CD8-positive, alpha-beta memory T cell (primary cell): ENCODE measurements at regions not wholly inside any gene's neighbourhood (a gene's known extent, or its start where the extent isn't known, plus 50 kb on each side); places are given as distances from the start of the nearest gene placed in this dataset.

Experiments used
- CTCF ChIA-PET: fragments of 350-600 bp; sonication (Branson Sonifier 250); formaldehyde crosslinking; loops from one replicate; lab custom pipeline; 2021; ENCODE audit warnings: antibody characterized with exemption; lab: Charles Lee
- POLR2A ChIA-PET: fragments of 350-600 bp; sonication (Branson Sonifier 250); formaldehyde crosslinking; loops from one replicate; lab custom pipeline; 2021; ENCODE audit warnings: antibody characterized with exemption; lab: Charles Lee
- DNase-seq, 5 donors: peaks; one replicate each; pipeline versions ENCODE4 v3.0.0 to v3.0.0-alpha.2; 2020 to 2022; ENCODE audit warnings: mixed read lengths in 1 of 5
- H3K27ac ChIP-seq: one replicate; pipeline ENCODE4 v1.7.0; 2013; ENCODE audit warnings: low read depth, mild to moderate bottlenecking, low read length, moderate library complexity
- H3K27me3 ChIP-seq: 2 replicates; pipeline ENCODE4 v1.7.0; 2013; ENCODE audit warnings: low read length, mild to moderate bottlenecking; ENCODE audit not compliant: insufficient read depth, poor library complexity, severe bottlenecking
- H3K36me3 ChIP-seq: 2 replicates; pipeline ENCODE4 v1.7.0; 2013; ENCODE audit warnings: mild to moderate bottlenecking, low read length, moderate library complexity; ENCODE audit not compliant: insufficient read depth
- H3K4me1 ChIP-seq: 2 replicates; pipeline ENCODE4 v1.7.0; 2013; ENCODE audit warnings: mild to moderate bottlenecking, low read length, moderate library complexity; ENCODE audit not compliant: insufficient read depth
- H3K4me3 ChIP-seq: 2 replicates; pipeline ENCODE4 v1.7.0; 2013; ENCODE audit warnings: mild to moderate bottlenecking, low read length
- H3K9me3 ChIP-seq: 2 replicates; pipeline ENCODE4 v1.7.0; 2013; ENCODE audit warnings: mild to moderate bottlenecking, low read length
- H3K27ac Mint-ChIP-seq, 8 donors: one replicate each; pipeline ENCODE4 v1.8.0; 2020 to 2021; ENCODE audit warnings: mixed read lengths in 8 of 8, mild to moderate bottlenecking in 6 of 8, inconsistent platforms in 3 of 8, moderate library complexity in 3 of 8
- H3K27me3 Mint-ChIP-seq, 2 donors: one replicate each; pipeline ENCODE4 v1.8.0; 2020 to 2021; ENCODE audit warnings: mixed read lengths in 2 of 2, mild to moderate bottlenecking in 1 of 2, moderate library complexity in 1 of 2
- H3K36me3 Mint-ChIP-seq, 3 donors: one replicate each; pipeline ENCODE4 v1.8.0; 2020 to 2021; ENCODE audit warnings: mixed read lengths in 3 of 3, inconsistent platforms in 1 of 3, mild to moderate bottlenecking in 1 of 3
- H3K4me1 Mint-ChIP-seq, 3 donors: one replicate each; pipeline ENCODE4 v1.8.0; 2020 to 2021; ENCODE audit warnings: mixed read lengths in 3 of 3, inconsistent platforms in 1 of 3, mild to moderate bottlenecking in 1 of 3
- H3K4me3 Mint-ChIP-seq, 7 donors: one replicate each; pipeline ENCODE4 v1.8.0; 2020 to 2021; ENCODE audit warnings: mixed read lengths in 7 of 7, mild to moderate bottlenecking in 6 of 7, moderate library complexity in 4 of 7, inconsistent platforms in 2 of 7
- H3K9me3 Mint-ChIP-seq, 5 donors: one replicate each; pipeline ENCODE4 v1.8.0; 2020 to 2022; ENCODE audit warnings: mixed read lengths in 5 of 5, mild to moderate bottlenecking in 3 of 5, moderate library complexity in 2 of 5, inconsistent platforms in 1 of 5

DNA sequence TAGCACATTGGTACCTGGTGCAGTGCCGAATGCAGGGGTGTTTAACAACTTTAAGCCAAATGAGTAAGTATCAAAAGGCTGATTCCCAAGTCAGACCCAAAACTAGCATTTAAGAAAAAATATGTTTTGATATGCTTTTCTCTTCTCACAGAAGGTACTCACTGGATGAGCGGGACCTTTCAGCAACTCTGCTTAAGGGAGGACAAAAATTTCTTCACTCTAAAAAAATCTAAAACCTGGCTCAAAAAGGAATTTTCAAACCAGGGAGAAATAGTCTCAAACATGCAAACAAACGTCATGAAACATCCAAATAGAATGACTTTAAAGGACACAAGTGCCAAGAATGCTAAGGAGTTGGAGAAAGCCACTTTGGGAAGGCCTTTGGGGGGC is 962.1 kb downstream of the KCNMA1 start:
- H3K27me3 ChIP-seq, result no peaks in the 10 kb centered on the region
- H3K9me3 Mint-ChIP-seq, result peaks cover 2 to 5% (median 4%) of the 10 kb centered on the region in 5 donors
- no peak for DNase-seq
- H3K36me3 ChIP-seq, result no peaks in the 10 kb centered on the region
- ChIA-PET POLR2A (no interaction called here), CTCF (no interaction called here)
- H3K4me1 ChIP-seq, result no peaks in the 10 kb centered on the region
- H3K9me3 ChIP-seq, result no peaks in the 10 kb centered on the region
- no peak overlapping the region for H3K27ac ChIP-seq
- H3K4me3 Mint-ChIP-seq, result no peak overlapping the region
- H3K4me1 Mint-ChIP-seq, result no peaks in the 10 kb centered on the region
- H3K4me3 ChIP-seq, result no peak overlapping the region
- H3K27ac Mint-ChIP-seq, result no peak overlapping the region
- H3K36me3 Mint-ChIP-seq, result no peaks in the 10 kb centered on the region
- no peaks in the 10 kb centered on the region for H3K27me3 Mint-ChIP-seq

DNA sequence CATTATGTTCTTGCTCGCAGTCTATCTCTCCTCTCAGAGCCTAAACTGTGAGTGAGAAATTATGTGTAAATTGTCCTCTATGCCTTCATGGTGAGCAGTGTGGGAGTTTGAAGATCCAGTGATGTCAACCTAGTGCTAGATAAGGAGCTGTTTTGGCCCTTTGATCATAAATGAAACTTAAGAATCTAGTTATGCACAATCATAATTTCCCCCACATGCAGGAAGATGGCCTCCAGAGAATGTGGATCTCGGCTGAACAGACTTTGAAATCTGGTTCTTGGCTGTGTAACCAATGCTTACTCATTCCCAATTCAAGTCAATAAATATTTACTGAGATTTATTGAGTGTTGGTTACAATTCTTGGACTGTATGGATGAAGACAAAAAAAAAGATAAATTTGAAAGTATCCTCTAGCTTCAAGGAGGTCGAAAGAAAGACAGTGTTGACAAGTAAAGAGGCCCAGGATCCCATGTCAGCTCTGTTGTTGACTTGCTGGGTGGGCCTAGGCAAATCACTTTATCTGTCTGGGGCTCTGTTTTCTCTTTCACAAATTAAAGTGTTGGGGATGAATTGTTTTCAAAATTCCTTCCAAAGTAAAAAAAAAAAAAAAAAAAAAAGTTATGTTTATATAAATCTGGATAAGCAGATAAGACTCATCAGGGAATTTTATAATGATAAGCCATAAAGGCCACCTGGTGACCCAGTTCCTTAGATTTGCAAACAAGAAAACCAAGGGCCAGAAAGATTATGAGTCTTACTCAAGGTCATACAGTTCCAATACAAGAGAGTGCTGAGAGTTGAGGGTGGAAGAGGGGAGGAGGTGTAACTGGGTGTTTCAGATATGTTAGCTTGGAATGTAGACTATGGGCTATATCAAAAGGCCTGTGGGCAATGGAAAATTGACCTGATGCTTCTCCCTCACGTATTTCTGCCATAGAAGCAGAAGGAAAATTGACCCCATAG is 969.9 kb downstream of the KCNMA1 start:
- Mint-ChIP-seq H3K4me3 (no peak overlapping the region), H3K4me1 (no peaks in the 10 kb centered on the region), H3K27ac (no peak overlapping the region), H3K36me3 (no peaks in the 10 kb centered on the region), H3K27me3 (no peaks in the 10 kb centered on the region), H3K9me3 (peaks cover 0 to 21% (median 7%) of the 10 kb centered on the region in 5 donors)
- CTCF ChIA-PET, result no interaction called here
- no peak for DNase-seq
- Histone ChIP-seq H3K36me3 (no peaks in the 10 kb centered on the region), H3K9me3 (no peaks in the 10 kb centered on the region), H3K27me3 (no peaks in the 10 kb centered on the region), H3K4me1 (no peaks in the 10 kb centered on the region), H3K27ac (no peak overlapping the region), H3K4me3 (no peak overlapping the region)
- POLR2A ChIA-PET, result no interaction called here

DNA sequence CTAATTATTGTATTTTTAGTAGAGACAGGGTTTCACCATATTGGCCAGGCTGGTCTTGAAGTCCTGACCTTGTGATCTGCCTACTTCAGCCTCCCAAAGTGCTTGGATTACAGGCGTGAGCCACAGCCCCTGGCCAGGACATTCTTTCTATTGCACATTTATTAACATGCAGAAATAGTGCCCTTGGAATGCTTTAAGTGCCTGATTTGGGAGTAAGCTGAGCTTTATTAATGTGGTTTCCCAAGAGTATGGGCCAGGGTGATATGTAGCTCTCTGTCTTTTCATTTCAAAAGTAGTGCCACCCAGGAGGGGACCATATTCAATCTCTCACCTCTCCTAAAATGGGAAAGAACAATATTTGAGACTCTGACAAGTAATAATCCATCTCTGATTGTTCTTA is 970.7 kb downstream of the KCNMA1 start:
- H3K4me1 ChIP-seq, result no peaks in the 10 kb centered on the region
- peaks cover 0 to 21% (median 7%) of the 10 kb centered on the region in 5 donors for H3K9me3 Mint-ChIP-seq

DNA sequence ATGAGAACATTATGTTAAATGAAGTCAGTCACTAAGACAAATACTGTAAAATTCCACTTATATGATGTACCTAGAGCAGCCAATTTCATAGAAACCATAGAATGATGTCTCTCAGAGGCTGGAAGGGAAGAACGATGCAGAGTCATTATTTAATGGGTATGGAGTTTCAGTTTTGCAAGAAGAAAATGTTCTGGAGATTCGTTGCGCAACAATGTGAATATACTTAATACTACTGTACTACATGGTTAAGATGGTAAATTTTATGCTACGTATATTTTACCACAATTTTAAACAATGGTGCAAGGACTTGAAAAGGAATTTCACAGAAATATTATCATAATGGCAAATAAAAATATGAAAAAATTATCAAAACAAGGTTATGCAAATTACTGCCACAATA is 972.6 kb downstream of the KCNMA1 start:
- Histone ChIP-seq H3K4me1 (no peaks in the 10 kb centered on the region), H3K27me3 (no peaks in the 10 kb centered on the region), H3K36me3 (no peaks in the 10 kb centered on the region), H3K4me3 (no peak overlapping the region), H3K9me3 (no peaks in the 10 kb centered on the region), H3K27ac (no peak overlapping the region)
- DNase-seq, result no peak
- Mint-ChIP-seq H3K27ac (no peak overlapping the region), H3K36me3 (no peaks in the 10 kb centered on the region), H3K4me1 (no peaks in the 10 kb centered on the region), H3K27me3 (no peaks in the 10 kb centered on the region), H3K4me3 (no peak overlapping the region), H3K9me3 (peaks cover 0 to 20% (median 4%) of the 10 kb centered on the region in 5 donors)
- ChIA-PET POLR2A (no interaction called here), CTCF (no interaction called here)

More for the DNA sequence above, 970.7 kb downstream of the KCNMA1 start:
- Mint-ChIP-seq H3K36me3 (no peaks in the 10 kb centered on the region), H3K4me1 (no peaks in the 10 kb centered on the region), H3K27ac (no peak overlapping the region), H3K4me3 (no peak overlapping the region), H3K27me3 (no peaks in the 10 kb centered on the region)
- CTCF ChIA-PET, result no interaction called here
- Histone ChIP-seq H3K4me3 (no peak overlapping the region), H3K27ac (no peak overlapping the region), H3K9me3 (no peaks in the 10 kb centered on the region), H3K27me3 (no peaks in the 10 kb centered on the region), H3K36me3 (no peaks in the 10 kb centered on the region)
- no peak for DNase-seq
- POLR2A ChIA-PET, result no interaction called here

DNA sequence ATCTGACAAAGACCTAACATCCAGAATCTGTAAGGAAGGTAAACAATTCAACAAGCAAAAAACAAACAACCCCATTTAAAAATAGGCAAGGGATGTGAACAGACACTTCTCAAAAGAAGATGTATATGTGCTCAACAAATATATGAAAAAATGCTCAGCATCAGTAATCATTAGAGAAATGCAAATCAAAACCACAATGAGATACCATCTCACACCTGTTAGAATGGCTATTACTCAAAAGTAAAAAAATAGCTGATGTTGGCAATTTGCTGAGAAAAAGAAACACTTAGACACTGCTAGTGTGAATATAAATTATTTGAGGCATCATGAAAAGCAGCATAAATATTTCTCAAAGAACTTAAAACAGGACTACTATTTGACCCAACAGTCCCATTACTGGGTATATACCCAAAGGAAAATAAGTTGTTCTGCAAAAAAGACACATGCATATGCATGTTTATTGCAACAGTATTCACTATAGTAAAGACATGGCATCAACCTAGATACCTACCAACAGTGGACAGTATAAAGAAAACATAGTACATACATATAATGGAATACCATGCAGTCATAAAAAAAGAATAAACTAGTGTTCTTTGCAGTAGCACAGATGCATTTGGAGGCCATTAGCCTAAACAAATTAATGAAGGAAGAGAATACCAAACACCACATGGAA is 980.1 kb downstream of the KCNMA1 start:
- no peak overlapping the region for H3K27ac Mint-ChIP-seq
- Histone ChIP-seq H3K4me3 (no peak overlapping the region), H3K9me3 (no peaks in the 10 kb centered on the region), H3K27me3 (no peaks in the 10 kb centered on the region), H3K4me1 (no peaks in the 10 kb centered on the region), H3K27ac (no peak overlapping the region), H3K36me3 (no peaks in the 10 kb centered on the region)
- POLR2A ChIA-PET, result no interaction called here
- no peaks in the 10 kb centered on the region for H3K27me3 Mint-ChIP-seq
- CTCF ChIA-PET, result no interaction called here
- no peaks in the 10 kb centered on the region for H3K4me1 Mint-ChIP-seq
- no peak for DNase-seq
- H3K9me3 Mint-ChIP-seq, result peaks cover 0 to 10% (median 4%) of the 10 kb centered on the region in 5 donors
- H3K4me3 Mint-ChIP-seq, result no peak overlapping the region
- no peaks in the 10 kb centered on the region for H3K36me3 Mint-ChIP-seq

DNA sequence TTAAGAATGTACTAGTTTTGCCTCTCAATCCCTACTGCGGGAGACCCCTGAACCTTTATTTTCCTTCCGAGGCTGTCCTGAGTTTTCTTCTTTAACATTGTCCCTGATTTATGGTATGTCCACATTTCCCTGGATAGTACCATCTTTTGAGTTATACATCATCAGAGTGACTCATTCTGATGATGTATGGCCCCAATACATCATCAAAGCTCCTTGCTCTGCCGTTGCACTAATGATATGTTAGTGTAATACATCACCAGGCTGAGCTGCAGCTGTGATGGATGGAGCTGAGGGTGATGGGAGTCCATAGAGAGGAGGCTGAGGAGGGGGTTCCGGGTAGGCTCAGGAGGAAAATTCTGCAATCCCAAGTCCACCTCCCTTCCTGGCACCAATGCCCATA is 986.5 kb downstream of the KCNMA1 start:
- Histone ChIP-seq H3K27ac (no peak overlapping the region), H3K36me3 (no peaks in the 10 kb centered on the region), H3K4me3 (no peak overlapping the region), H3K27me3 (no peaks in the 10 kb centered on the region), H3K4me1 (no peaks in the 10 kb centered on the region), H3K9me3 (no peaks in the 10 kb centered on the region)
- H3K36me3 Mint-ChIP-seq, result no peaks in the 10 kb centered on the region
- DNase-seq, result no peak
- no peak overlapping the region for H3K4me3 Mint-ChIP-seq
- POLR2A ChIA-PET, result no interaction called here
- peaks cover 0 to 3% of the 10 kb centered on the region in 2 donors for H3K27me3 Mint-ChIP-seq
- no peaks in the 10 kb centered on the region for H3K4me1 Mint-ChIP-seq
- CTCF ChIA-PET, result no interaction called here
- H3K9me3 Mint-ChIP-seq, result peaks cover 0 to 11% (median 3%) of the 10 kb centered on the region in 5 donors
- no peak overlapping the region for H3K27ac Mint-ChIP-seq

DNA sequence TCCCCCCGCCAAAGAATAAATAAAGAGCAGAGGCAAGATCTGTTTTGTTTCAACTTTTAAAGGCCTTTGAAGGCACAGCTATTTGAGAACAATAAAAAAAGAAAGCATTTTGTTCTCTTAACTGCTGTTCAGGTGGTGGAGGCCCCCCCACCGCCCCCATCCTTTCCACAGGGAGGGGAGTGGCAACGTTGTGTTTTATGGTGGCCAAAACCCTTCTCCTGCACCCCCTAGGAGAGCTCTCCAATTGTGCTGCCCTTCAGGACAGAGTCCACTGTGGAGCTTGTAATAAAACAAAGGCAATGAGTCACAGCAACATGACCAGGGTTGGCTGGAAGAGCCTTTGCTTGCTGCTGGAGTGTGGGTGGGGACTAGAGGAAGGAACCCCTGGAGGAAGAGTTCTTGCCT is 987.9 kb downstream of the KCNMA1 start:
- H3K27ac ChIP-seq, result no peak overlapping the region
- Mint-ChIP-seq H3K36me3 (no peaks in the 10 kb centered on the region), H3K27me3 (peaks cover 0 to 3% of the 10 kb centered on the region in 2 donors), H3K4me1 (no peaks in the 10 kb centered on the region), H3K27ac (no peak overlapping the region), H3K4me3 (no peak overlapping the region), H3K9me3 (peaks cover 0 to 12% (median 3%) of the 10 kb centered on the region in 5 donors)
- no peak overlapping the region for H3K4me3 ChIP-seq
- DNase-seq, result no peak
- CTCF ChIA-PET, result no interaction called here
- no peaks in the 10 kb centered on the region for H3K9me3 ChIP-seq
- POLR2A ChIA-PET, result no interaction called here
- no peaks in the 10 kb centered on the region for H3K36me3 ChIP-seq
- H3K4me1 ChIP-seq, result no peaks in the 10 kb centered on the region
- H3K27me3 ChIP-seq, result no peaks in the 10 kb centered on the region

DNA sequence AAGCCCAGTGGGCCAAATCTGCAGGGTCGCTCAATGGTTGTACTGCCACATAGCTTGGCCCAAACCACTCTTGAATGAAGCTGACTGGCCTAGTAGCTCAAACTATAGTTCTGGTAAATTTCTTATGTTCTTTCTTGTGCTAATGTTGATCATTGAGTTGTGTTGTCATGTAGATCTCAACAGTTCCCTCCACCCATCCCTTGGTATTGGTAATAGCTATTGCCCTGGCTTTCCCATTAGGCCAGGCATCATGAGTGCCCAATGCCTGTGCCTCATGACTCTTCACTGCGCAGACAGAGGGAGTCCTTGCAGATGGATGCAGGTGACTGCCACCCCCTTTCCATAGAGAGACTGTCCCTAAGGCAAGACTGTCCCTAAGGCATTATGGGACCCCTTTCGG is 988.4 kb downstream of the KCNMA1 start:
- no peaks in the 10 kb centered on the region for H3K27me3 ChIP-seq
- Mint-ChIP-seq H3K36me3 (no peaks in the 10 kb centered on the region), H3K27me3 (peaks cover 0 to 3% of the 10 kb centered on the region in 2 donors), H3K4me1 (no peaks in the 10 kb centered on the region), H3K4me3 (no peak overlapping the region), H3K9me3 (peaks cover 0 to 12% (median 0%) of the 10 kb centered on the region in 5 donors), H3K27ac (no peak overlapping the region)
- H3K9me3 ChIP-seq, result no peaks in the 10 kb centered on the region
- H3K36me3 ChIP-seq, result no peaks in the 10 kb centered on the region
- POLR2A ChIA-PET, result no interaction called here
- DNase-seq, result no peak
- no peak overlapping the region for H3K27ac ChIP-seq
- H3K4me3 ChIP-seq, result no peak overlapping the region
- no peaks in the 10 kb centered on the region for H3K4me1 ChIP-seq
- CTCF ChIA-PET, result no interaction called here
